ENCODE measurements at regions not wholly inside any gene's neighbourhood (a gene's known extent, or its start where the extent isn't known, plus 50 kb on each side); places are given as distances from the start of the nearest gene placed in this dataset.

DNA sequence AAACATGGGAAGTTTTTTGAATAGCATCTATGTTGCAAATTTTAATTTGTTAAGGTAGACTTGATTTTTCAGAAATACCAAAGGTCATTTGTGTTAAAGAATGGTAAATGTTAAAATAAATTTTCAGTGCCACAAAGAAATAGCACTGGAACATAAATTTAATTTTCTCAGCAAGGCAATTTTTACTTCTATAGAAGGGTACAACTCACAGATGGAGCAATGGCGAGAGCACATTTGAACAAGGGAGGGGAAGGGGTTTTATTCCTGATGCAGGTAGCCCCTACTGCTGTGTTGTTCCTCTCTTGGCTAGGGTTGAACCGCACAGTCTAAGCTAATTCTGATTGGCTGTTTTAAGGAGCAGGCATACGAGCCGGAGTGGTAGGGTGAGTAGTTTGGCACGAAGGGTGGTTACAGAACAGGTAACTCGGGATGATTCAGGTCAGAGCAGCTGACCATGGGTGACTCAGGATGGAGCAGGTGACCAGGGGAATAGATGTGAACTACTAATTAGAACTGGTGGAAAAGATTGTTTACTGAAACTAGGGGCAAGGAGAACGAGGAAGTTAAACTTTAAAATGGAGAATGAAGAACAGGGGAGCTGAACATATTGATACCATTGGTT, 50.1 kb upstream of the PSME4 start:
- Histone ChIP-seq H3K4me3 (ENCODE audit: insufficient read depth, low read depth, low read length) (no peak overlapping the region), H3K27me3 (ENCODE audit: control insufficient read depth, insufficient read depth, low read length) (no peaks in the 10 kb centered on the region), H3K36me3 (replicated peaks; ENCODE audit: control insufficient read depth, insufficient read depth, low read length) (no peaks in the 10 kb centered on the region)
- no peak for DNase-seq

Data from H7 (cell line).